ENCODE measurements at regions not wholly inside any gene's neighbourhood (a gene's known extent, or its start where the extent isn't known, plus 50 kb on each side); places are given as distances from the start of the nearest gene placed in this dataset.

GRCh38 chr9:90308691-90309090 lies 333.9 kb downstream of the DIRAS2 start:
- Histone ChIP-seq H3K36me3 (ENCODE audit: control insufficient read depth in 4 of 4, insufficient read depth in 4 of 4, low read length in 4 of 4) (no peaks in the 10 kb centered on the region), H3K27ac (ENCODE audit: low read depth in 1 of 2, low read length in 1 of 2) (no peak overlapping the region), H3K27me3 (ENCODE audit: control insufficient read depth in 3 of 3, insufficient read depth in 3 of 3, low read length in 2 of 3) (no peaks in the 10 kb centered on the region), H3K9me3 (ENCODE audit: control insufficient read depth in 4 of 4, insufficient read depth in 3 of 4, low read length in 3 of 4) (no peaks in the 10 kb centered on the region), H3K4me1 (ENCODE audit: control insufficient read depth in 5 of 5, insufficient read depth in 5 of 5, low read length in 5 of 5) (peaks cover 0 to 28% (median 2%) of the 10 kb centered on the region in 5 donors), H3K4me3 (no peak overlapping the region), H3K9ac (ENCODE audit: insufficient read depth in 1 of 2, low read length in 2 of 2) (no peak overlapping the region)
- no peak for TF ChIP-seq CTCF (IDR thresholded peaks at IDR 0.05; ENCODE audit: control extremely low read depth, extremely low read depth)
- WGBS, 2 donors: 87 to 90% methylated on average over 4 of the region's 4 CpGs
- DNase-seq: no peak
- ATAC-seq (ENCODE audit: insufficient read depth, low FRiP score): no peak

GRCh38 chr9:90309809-90310520 lies 332.7 kb downstream of the DIRAS2 start:
- Histone ChIP-seq H3K27ac (ENCODE audit: low read depth in 1 of 2, low read length in 1 of 2) (no peak overlapping the region), H3K9me3 (ENCODE audit: control insufficient read depth in 4 of 4, insufficient read depth in 3 of 4, low read length in 3 of 4) (no peaks in the 10 kb centered on the region), H3K36me3 (ENCODE audit: control insufficient read depth in 4 of 4, insufficient read depth in 4 of 4, low read length in 4 of 4) (no peaks in the 10 kb centered on the region), H3K4me1 (ENCODE audit: control insufficient read depth in 5 of 5, insufficient read depth in 5 of 5, low read length in 5 of 5) (peaks cover 0 to 28% (median 2%) of the 10 kb centered on the region in 5 donors), H3K9ac (ENCODE audit: insufficient read depth in 1 of 2, low read length in 2 of 2) (no peak overlapping the region), H3K4me3 (no peak overlapping the region), H3K27me3 (ENCODE audit: control insufficient read depth in 3 of 3, insufficient read depth in 3 of 3, low read length in 2 of 3) (no peaks in the 10 kb centered on the region)
- no peak for TF ChIP-seq CTCF (IDR thresholded peaks at IDR 0.05; ENCODE audit: control extremely low read depth, extremely low read depth)
- WGBS, 2 donors: 89 to 91% methylated on average over 7 of the region's 7 CpGs
- ATAC-seq (ENCODE audit: insufficient read depth, low FRiP score) (no peak), DNase-seq (no peak)

GRCh38 chr9:90310521-90310876 lies 332.1 kb downstream of the DIRAS2 start:
- no peak for ATAC-seq (ENCODE audit: insufficient read depth, low FRiP score)
- Histone ChIP-seq H3K27ac (ENCODE audit: low read depth in 1 of 2, low read length in 1 of 2) (no peak overlapping the region), H3K9me3 (ENCODE audit: control insufficient read depth in 4 of 4, insufficient read depth in 3 of 4, low read length in 3 of 4) (no peaks in the 10 kb centered on the region), H3K36me3 (ENCODE audit: control insufficient read depth in 4 of 4, insufficient read depth in 4 of 4, low read length in 4 of 4) (no peaks in the 10 kb centered on the region), H3K9ac (ENCODE audit: insufficient read depth in 1 of 2, low read length in 2 of 2) (no peak overlapping the region), H3K4me3 (no peak overlapping the region), H3K4me1 (ENCODE audit: control insufficient read depth in 5 of 5, insufficient read depth in 5 of 5, low read length in 5 of 5) (peaks cover 0 to 28% (median 2%) of the 10 kb centered on the region in 5 donors), H3K27me3 (ENCODE audit: control insufficient read depth in 3 of 3, insufficient read depth in 3 of 3, low read length in 2 of 3) (no peaks in the 10 kb centered on the region)
- no peak for DNase-seq
- WGBS, 2 donors: 95 to 100% methylated on average over 1 of the region's 1 CpG
- TF ChIP-seq CTCF (IDR thresholded peaks at IDR 0.05; ENCODE audit: control extremely low read depth, extremely low read depth): no peak

- 60 to 72% methylated on average over 7 of the region's 7 CpGs for WGBS, 2 donors
- DNase-seq (no peak), ATAC-seq (ENCODE audit: insufficient read depth, low FRiP score) (no peak)
- Histone ChIP-seq H3K4me1 (ENCODE audit: control insufficient read depth in 5 of 5, insufficient read depth in 5 of 5, low read length in 5 of 5) (peaks cover 0 to 15% (median 2%) of the 10 kb centered on the region in 5 donors), H3K27ac (ENCODE audit: low read depth in 1 of 2, low read length in 1 of 2) (no peak overlapping the region), H3K27me3 (ENCODE audit: control insufficient read depth in 3 of 3, insufficient read depth in 3 of 3, low read length in 2 of 3) (no peaks in the 10 kb centered on the region), H3K9ac (ENCODE audit: insufficient read depth in 1 of 2, low read length in 2 of 2) (no peak overlapping the region), H3K36me3 (ENCODE audit: control insufficient read depth in 4 of 4, insufficient read depth in 4 of 4, low read length in 4 of 4) (no peaks in the 10 kb centered on the region), H3K4me3 (no peak overlapping the region), H3K9me3 (ENCODE audit: control insufficient read depth in 4 of 4, insufficient read depth in 3 of 4, low read length in 3 of 4) (no peaks in the 10 kb centered on the region)
- no peak for TF ChIP-seq CTCF (IDR thresholded peaks at IDR 0.05; ENCODE audit: control extremely low read depth, extremely low read depth)
These were observed 330.8 kb downstream of the DIRAS2 start for GRCh38 chr9:90311811-90312210.
